ENCODE measurements at regions not wholly inside any gene's neighbourhood (a gene's known extent, or its start where the extent isn't known, plus 50 kb on each side); places are given as distances from the start of the nearest gene placed in this dataset.

GRCh38 chr5:135135530-135136226 lies 101.7 kb upstream of the PITX1 start:
- Mint-ChIP-seq H3K4me1 (ENCODE audit: low read depth) (no peaks in the 10 kb centered on the region), H3K27me3 (no peaks in the 10 kb centered on the region), H3K36me3 (ENCODE audit: low read depth) (no peaks in the 10 kb centered on the region), H3K27ac (no peak overlapping the region), H3K9me3 (no peaks in the 10 kb centered on the region), H3K4me3 (no peak overlapping the region)
- ChIA-PET CTCF (no interaction called here), POLR2A (no interaction called here)
- TF ChIP-seq, protein P1, sequence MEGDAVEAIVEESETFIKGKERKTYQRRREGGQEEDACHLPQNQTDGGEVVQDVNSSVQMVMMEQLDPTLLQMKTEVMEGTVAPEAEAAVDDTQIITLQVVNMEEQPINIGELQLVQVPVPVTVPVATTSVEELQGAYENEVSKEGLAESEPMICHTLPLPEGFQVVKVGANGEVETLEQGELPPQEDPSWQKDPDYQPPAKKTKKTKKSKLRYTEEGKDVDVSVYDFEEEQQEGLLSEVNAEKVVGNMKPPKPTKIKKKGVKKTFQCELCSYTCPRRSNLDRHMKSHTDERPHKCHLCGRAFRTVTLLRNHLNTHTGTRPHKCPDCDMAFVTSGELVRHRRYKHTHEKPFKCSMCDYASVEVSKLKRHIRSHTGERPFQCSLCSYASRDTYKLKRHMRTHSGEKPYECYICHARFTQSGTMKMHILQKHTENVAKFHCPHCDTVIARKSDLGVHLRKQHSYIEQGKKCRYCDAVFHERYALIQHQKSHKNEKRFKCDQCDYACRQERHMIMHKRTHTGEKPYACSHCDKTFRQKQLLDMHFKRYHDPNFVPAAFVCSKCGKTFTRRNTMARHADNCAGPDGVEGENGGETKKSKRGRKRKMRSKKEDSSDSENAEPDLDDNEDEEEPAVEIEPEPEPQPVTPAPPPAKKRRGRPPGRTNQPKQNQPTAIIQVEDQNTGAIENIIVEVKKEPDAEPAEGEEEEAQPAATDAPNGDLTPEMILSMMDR (IDR thresholded peaks at IDR 0.05): no peak
- DNase-seq: no peak
- no peak for ATAC-seq
- intact Hi-C loops (cut with micrococcal nuclease): no loop called here

GRCh38 chr5:135134691-135135381 lies 100.8 kb upstream of the PITX1 start:
- CTCF ChIA-PET: interaction anchor here (0.8 kb wide), 1 partner anchor 33 kb away, joined by 3 read pairs; no protein-coding TSS in a partner anchor
- Mint-ChIP-seq H3K36me3 (ENCODE audit: low read depth) (no peaks in the 10 kb centered on the region), H3K27me3 (no peaks in the 10 kb centered on the region), H3K4me1 (ENCODE audit: low read depth) (no peaks in the 10 kb centered on the region), H3K9me3 (no peaks in the 10 kb centered on the region), H3K27ac (no peak overlapping the region), H3K4me3 (no peak overlapping the region)
- DNase-seq (no peak), ATAC-seq (no peak)
- POLR2A ChIA-PET: no interaction called here
- TF ChIP-seq, protein P1 (IDR thresholded peaks at IDR 0.05): no peak
- intact Hi-C loops (cut with micrococcal nuclease): no loop called here

- TF ChIP-seq, protein P1 (IDR thresholded peaks at IDR 0.05): no peak
- Mint-ChIP-seq H3K27me3 (no peaks in the 10 kb centered on the region), H3K36me3 (ENCODE audit: low read depth) (no peaks in the 10 kb centered on the region), H3K9me3 (no peaks in the 10 kb centered on the region), H3K27ac (no peak overlapping the region), H3K4me1 (ENCODE audit: low read depth) (no peaks in the 10 kb centered on the region), H3K4me3 (no peak overlapping the region)
- ATAC-seq (no peak), DNase-seq (no peak)
- ChIA-PET POLR2A (no interaction called here), CTCF (interaction anchor here (0.8 kb wide), 1 partner anchor 32 kb away, joined by 3 read pairs; no protein-coding TSS in a partner anchor)
- intact Hi-C loops (cut with micrococcal nuclease): no loop called here
These were observed 99.9 kb upstream of the PITX1 start for GRCh38 chr5:135133698-135134515.

DNA sequence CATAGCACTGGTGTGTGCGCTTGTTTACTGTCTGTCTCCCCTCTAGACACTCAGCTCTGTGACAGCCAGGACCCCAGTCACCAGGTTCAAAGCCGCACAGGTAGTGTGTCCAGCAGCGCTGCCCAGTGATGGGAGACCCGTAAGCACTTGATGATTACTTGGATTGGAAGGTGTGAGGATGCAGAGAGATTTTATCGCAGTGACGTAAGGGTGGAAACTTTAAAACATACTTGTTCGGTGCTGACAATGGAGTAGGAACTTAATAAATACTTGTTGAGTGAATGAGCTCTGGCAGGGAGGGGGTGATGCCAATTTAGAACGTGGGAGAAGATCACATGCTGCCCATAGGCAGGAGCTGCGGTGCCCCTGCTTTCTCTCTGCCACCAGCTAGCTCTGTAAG lies 99.2 kb upstream of the PITX1 start:
- no peak for ATAC-seq
- TF ChIP-seq, protein P1 (IDR thresholded peaks at IDR 0.05): no peak
- H3K27me3 Mint-ChIP-seq: no peaks in the 10 kb centered on the region
- H3K4me1 Mint-ChIP-seq (ENCODE audit: low read depth): no peaks in the 10 kb centered on the region
- H3K4me3 Mint-ChIP-seq: no peak overlapping the region
- H3K27ac Mint-ChIP-seq: no peak overlapping the region
- ChIA-PET POLR2A (no interaction called here), CTCF (no interaction called here)
- DNase-seq: no peak
- H3K36me3 Mint-ChIP-seq (ENCODE audit: low read depth): no peaks in the 10 kb centered on the region
- H3K9me3 Mint-ChIP-seq: no peaks in the 10 kb centered on the region
- intact Hi-C loops (cut with micrococcal nuclease): no loop called here
